Mammary epithelial cell (primary cell): ENCODE measurements at regions not wholly inside any gene's neighbourhood (a gene's known extent, or its start where the extent isn't known, plus 50 kb on each side); places are given as distances from the start of the nearest gene placed in this dataset.

ENCODE experiments used
- CTCF ChIP-seq, 2 donors: IDR thresholded peaks in 1 of 2; conservative IDR thresholded peaks in 1 of 2; 2 replicates each; pipeline ENCODE4 v1.5.1; 2011 to 2012; ENCODE audit warnings: inconsistent platforms in 2 of 2, low read length in 2 of 2, mild to moderate bottlenecking in 2 of 2, control low read depth in 1 of 2, low read depth in 1 of 2; ENCODE audit not compliant: insufficient read depth in 1 of 2; ENCODE audit errors: extremely low read depth in 1 of 2
- EZH2 ChIP-seq: IDR thresholded peaks from 2 replicates; pipeline ENCODE4 v1.6.1; 2012; ENCODE audit warnings: low read length, inconsistent platforms, borderline replicate concordance

- TF ChIP-seq CTCF (conservative IDR thresholded peaks at IDR 0.05 in 1 of 2, IDR thresholded peaks at IDR 0.05 in 1 of 2; ENCODE audit: extremely low read depth in 1 of 2, insufficient read depth in 1 of 2, low read depth in 1 of 2, low read length in 2 of 2) (no peak), EZH2 (no peak)
Observed at GRCh38 chr4:135948797-135949196, 1583.5 kb downstream of the PCDH18 start.
